UCSD-AML1 (cell line): ENCODE measurements at regions not wholly inside any gene's neighbourhood (a gene's known extent, or its start where the extent isn't known, plus 50 kb on each side); places are given as distances from the start of the nearest gene placed in this dataset.
"Not testable (repeated sequence)": the region's sequence is repeated elsewhere in the genome, so short reads cannot be mapped to it uniquely, and the experiment has no call there.

Experiments used
- DNase-seq: peaks from one replicate; lab custom pipeline; 2025; ENCODE audit not compliant: unreplicated experiment; lab: John Stamatoyannopoulos, UW

GRCh38 chr20:24831232-24831631, 117.8 kb upstream of the CST7 start:
- no peak for DNase-seq

- no peak for DNase-seq
These were observed 116.6 kb upstream of the CST7 start for GRCh38 chr20:24832518-24832917.

GRCh38 chr20:24833592-24833991, 115.5 kb upstream of the CST7 start:
- no peak for DNase-seq

GRCh38 chr20:24834310-24834709, 114.8 kb upstream of the CST7 start:
- DNase-seq: no peak

- no peak for DNase-seq
These were observed 113.9 kb upstream of the CST7 start for GRCh38 chr20:24835195-24835594.

- DNase-seq: no peak
These were observed 113.0 kb upstream of the CST7 start for GRCh38 chr20:24836041-24836533.

GRCh38 chr20:24836661-24837299, 112.3 kb upstream of the CST7 start:
- DNase-seq: no peak

DNA sequence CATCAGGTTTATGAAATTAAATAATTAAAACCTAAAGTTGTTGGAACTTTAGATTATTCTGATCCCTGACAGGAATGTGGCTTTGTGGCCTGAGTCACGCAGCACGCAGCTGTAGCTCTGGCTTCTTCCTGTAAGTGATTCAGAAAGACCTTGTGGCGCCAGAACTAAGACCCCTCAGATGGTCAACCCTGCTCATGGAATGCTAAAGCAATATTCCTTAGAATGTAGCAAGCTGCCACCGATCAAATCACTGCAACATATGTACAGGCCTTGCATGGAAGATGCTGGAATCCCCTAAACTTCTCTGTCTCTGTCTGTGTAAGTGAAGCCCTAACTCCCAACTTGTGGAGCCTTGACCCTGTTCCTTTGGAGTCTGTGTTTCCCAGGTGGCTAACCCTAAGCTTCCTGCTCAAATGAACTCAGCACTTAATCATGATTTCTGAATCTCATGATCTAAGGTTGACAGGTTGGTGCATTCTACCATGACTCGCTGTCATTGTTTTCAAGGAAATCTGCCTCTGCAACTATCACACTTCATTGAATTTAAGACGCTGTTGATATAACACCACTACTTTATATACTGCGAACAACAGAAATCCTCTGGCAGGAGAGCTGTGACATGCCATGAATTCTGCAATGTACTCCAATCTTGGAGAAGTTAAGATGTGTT, 111.2 kb upstream of the CST7 start:
- no peak for DNase-seq

GRCh38 chr20:24838546-24839535, 110.2 kb upstream of the CST7 start:
- DNase-seq: no peak

DNA sequence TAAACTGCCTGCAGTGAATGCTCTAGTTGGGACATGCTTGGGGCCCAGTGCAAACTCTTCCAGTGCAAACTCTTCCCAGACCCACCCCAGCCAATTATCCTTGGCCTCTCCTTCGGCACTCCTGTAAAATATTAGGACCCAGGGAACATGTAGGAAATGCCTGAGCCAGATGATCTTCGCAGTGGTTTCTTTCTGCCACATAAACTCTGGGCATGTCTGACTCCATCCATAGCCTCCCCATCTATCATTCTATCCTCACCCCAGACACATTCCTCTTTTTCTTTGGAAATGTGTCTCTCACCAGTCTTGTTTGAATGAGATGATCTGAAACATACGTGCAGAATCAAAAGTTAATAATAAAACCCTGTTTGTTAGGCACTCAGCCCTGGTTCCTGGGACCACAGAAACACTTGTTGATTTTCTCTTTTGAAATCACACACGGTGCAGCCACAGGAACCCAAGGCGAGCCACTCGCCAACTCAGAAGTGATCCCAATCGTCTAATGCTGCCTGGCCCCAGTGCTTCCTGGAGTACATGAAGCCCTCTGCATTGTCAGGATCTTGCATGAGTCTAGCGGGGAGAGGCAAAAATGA, 108.9 kb upstream of the CST7 start:
- no peak for DNase-seq

DNA sequence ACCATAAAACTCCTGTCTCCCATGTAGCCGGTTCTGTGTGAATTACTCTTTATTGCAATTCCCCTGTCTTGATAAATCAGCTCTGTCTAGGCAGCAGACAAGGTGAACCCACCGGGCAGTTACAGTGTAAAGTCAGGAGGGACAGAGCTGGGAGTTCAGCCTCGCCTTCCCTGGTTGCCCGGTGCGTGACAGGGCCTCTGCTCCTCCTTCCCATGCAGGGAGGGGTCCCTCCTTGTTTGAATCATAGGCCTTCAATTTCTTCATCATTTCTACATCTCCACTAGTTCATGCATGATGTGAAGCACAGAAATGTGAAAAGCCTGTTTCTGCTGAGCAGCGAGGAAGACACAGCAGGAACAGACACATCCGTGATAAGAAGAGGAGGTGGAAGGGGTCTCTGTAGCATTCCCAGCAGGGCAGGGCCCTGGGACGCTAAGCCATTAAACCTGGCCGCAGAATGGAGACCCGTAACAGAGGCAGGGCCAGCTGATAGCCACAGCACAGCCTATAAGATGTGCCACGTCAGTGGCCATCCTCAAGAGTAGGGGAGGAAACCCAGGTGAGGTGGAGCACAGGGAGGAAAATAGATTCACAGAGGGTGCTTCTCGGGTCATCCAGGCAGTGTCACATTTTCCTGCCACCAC, 106.7 kb upstream of the CST7 start:
- DNase-seq: no peak

GRCh38 chr20:24842918-24843715, 106.0 kb upstream of the CST7 start:
- DNase-seq: no peak

DNA sequence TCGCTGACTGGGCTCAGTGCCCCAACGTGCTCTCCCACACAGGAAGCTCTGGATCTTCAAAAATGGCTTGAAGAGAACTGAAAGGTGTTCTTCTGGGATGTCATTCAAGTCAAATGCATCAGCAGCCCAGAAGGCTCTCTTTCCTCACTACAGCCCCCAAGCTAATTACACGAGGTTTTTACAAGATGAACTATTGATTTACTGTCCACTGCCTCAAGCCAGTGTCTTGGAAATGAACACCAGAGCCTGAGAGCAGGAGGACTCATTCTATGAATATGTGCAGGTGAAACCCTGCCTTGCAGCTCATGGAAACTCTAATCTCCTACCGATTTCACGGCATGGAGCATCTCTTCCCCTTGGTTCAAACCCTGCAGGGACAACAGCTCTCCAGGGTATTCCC, 98.9 kb upstream of the CST7 start:
- no peak for DNase-seq

DNA sequence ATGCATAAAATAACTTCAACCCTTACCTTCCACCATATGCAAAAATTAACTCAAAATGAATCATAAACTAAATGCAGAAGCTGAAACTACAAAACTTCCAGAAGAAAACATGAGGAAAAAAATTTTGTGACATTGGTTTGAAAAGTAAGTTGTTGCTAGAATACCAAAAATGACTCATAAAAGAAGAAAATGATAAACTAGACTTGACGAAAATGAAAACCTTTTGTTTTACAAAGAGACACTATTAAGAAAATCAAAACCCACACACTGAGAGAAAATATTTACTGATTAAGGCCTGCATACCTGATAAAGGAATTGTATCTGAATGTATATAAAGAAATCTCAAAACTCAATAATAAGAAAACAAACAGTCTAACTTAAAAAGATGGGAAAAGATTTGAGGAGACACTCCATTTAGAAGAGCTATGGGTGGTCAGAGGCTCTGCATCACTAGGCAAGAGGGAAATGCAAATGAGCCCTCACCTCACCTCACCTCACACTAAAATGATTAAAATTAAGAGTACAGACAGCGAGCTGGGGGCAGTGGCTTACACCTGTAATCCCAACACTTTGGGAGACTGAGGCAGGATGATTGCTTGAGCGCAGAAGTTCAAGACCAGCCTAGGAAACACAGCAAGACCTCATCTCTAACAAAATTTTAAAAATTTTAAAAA, 97.6 kb upstream of the CST7 start:
- no peak for DNase-seq

GRCh38 chr20:24853916-24854315, 95.2 kb upstream of the CST7 start:
- no peak for DNase-seq

DNA sequence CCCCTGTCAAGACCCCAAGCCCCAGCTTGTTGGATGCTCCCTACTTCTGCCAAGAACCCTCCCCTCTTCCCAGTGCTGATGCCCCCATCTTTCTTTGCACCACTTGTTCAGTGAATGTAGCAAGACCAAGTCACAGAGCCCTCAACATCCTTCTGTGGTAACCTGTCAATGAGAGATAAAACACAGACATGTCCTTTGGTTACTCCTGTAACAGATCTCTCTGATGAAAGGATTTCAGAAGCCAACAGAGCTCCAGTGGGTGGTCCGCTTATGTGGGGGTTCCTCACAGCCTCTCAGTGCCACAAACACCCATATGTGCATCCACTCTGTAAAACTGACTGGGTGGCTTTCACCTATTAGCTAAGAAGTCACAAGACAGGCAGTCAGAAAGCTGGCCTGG, 93.2 kb upstream of the CST7 start:
- DNase-seq: no peak

GRCh38 chr20:24858500-24858899, 90.6 kb upstream of the CST7 start:
- DNase-seq: not testable (repeated sequence)

DNA sequence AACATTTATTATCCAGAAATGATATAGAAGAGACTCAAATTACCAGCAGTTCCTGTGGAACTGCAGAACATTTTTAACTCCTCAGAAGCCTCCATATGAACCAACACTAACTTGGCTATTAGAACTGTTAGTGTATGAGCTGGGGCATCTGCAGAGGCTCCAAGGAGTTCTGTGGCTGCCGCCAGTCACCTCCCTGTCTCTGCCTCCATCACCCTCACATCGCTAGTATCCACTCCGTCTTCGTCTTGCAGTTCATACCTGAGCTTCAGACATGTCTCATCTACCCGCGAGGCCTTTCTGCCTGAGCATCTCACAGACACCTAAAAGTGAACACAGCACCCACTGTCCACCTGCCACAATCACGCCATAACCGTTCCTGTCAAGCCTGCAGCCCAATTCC, 89.5 kb upstream of the CST7 start:
- no peak for DNase-seq

DNA sequence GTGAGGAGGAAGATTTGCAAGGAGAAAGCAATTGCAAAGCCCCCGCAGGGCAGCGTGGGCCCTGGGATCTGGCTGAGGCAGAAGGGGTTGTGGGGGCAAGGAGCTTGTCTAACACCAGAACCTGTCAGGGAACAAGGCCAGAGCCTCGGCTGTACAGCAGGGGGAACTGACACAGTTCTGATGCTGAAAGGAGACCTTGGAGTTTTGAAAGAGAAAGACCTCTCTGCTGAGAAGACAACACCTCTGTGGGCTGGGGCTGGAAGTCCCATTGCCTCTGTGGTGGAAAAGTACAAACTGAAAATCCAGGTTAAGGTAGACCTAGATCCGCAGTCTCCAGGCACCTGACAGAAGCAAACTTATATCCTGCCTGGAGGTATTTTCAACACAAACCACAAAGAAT, 86.9 kb upstream of the CST7 start:
- no peak for DNase-seq
